H9 (cell line): ENCODE measurements at regions not wholly inside any gene's neighbourhood (a gene's known extent, or its start where the extent isn't known, plus 50 kb on each side); places are given as distances from the start of the nearest gene placed in this dataset.

Experiments
- DNase-seq: peaks from one replicate; pipeline ENCODE4 v3.0.0-alpha.2; 2017
- H2AFZ ChIP-seq: one replicate; pipeline ENCODE4 v1.6.1; 2013; ENCODE audit warnings: mild to moderate bottlenecking, low read length, control low read depth, moderate library complexity
- H2AK5ac ChIP-seq: 2 replicates; pipeline ENCODE4 v1.6.1; 2013; ENCODE audit warnings: low read length, control low read depth, mixed read lengths; ENCODE audit not compliant: insufficient read length
- H2BK120ac ChIP-seq: one replicate; pipeline ENCODE4 v1.6.1; 2013; ENCODE audit warnings: low read depth, mild to moderate bottlenecking, low read length, control low read depth, inconsistent platforms; ENCODE audit not compliant: poor library complexity, severe bottlenecking
- H2BK12ac ChIP-seq: 2 replicates; pipeline ENCODE4 v1.6.1; 2013; ENCODE audit warnings: low read length, control low read depth, mixed read lengths, low read depth; ENCODE audit not compliant: insufficient read length
- H2BK15ac ChIP-seq: 2 replicates; pipeline ENCODE4 v1.6.1; 2013; ENCODE audit warnings: low read depth, low read length, control low read depth
- H2BK20ac ChIP-seq: one replicate; pipeline ENCODE4 v1.6.1; 2013; ENCODE audit warnings: low read depth, mild to moderate bottlenecking, low read length, control low read depth, inconsistent platforms; ENCODE audit not compliant: poor library complexity, severe bottlenecking
- H2BK5ac ChIP-seq: 2 replicates; pipeline ENCODE4 v1.6.1; 2013; ENCODE audit warnings: low read length, control low read depth, mixed read lengths; ENCODE audit not compliant: insufficient read length
- H3K14ac ChIP-seq: 2 replicates; pipeline ENCODE4 v1.6.1; 2013; ENCODE audit warnings: low read length, control low read depth; ENCODE audit not compliant: insufficient read depth
- H3K18ac ChIP-seq: 2 replicates; pipeline ENCODE4 v1.6.1; 2013; ENCODE audit warnings: low read depth, mild to moderate bottlenecking, mixed read lengths, low read length, control low read depth; ENCODE audit not compliant: insufficient read length
- H3K23ac ChIP-seq: 2 replicates; pipeline ENCODE4 v1.6.1; 2013; ENCODE audit warnings: low read length, control low read depth, mixed read lengths, low read depth; ENCODE audit not compliant: insufficient read length
- H3K23me2 ChIP-seq: 2 replicates; pipeline ENCODE4 v1.6.1; 2013; ENCODE audit warnings: low read depth, mild to moderate bottlenecking, mixed read lengths, low read length, control low read depth; ENCODE audit not compliant: insufficient read length, poor library complexity, severe bottlenecking
- H3K27ac ChIP-seq: 2 replicates; pipeline ENCODE4 v1.5.1; 2013; ENCODE audit warnings: low read length, control low read depth, mixed read lengths, low read depth; ENCODE audit not compliant: insufficient read length
- H3K27me3 ChIP-seq: 2 replicates; pipeline ENCODE4 v1.6.1; 2013; ENCODE audit warnings: low read length, control low read depth, inconsistent platforms; ENCODE audit not compliant: insufficient read depth
- H3K4ac ChIP-seq: 2 replicates; pipeline ENCODE4 v1.6.1; 2013; ENCODE audit warnings: low read depth, mild to moderate bottlenecking, control low read depth, inconsistent platforms, low read length, moderate library complexity
- H3K4me1 ChIP-seq: 2 replicates; pipeline ENCODE4 v1.6.1; 2013; ENCODE audit warnings: low read length, control low read depth, inconsistent platforms; ENCODE audit not compliant: insufficient read depth
- H3K4me2 ChIP-seq: 2 replicates; pipeline ENCODE4 v1.6.1; 2013; ENCODE audit warnings: low read length, control low read depth, mixed read lengths; ENCODE audit not compliant: insufficient read length, insufficient read depth
- H3K56ac ChIP-seq: 2 replicates; pipeline ENCODE4 v1.6.1; 2013; ENCODE audit warnings: low read depth, mild to moderate bottlenecking, mixed read lengths, low read length, control low read depth; ENCODE audit not compliant: insufficient read length
- H3K79me1 ChIP-seq: 2 replicates; pipeline ENCODE4 v1.6.1; 2013; ENCODE audit warnings: low read depth, mild to moderate bottlenecking, moderate library complexity, low read length, control low read depth, inconsistent platforms; ENCODE audit not compliant: insufficient read depth, poor library complexity, severe bottlenecking
- H3K79me2 ChIP-seq: 2 replicates; pipeline ENCODE4 v1.6.1; 2013; ENCODE audit warnings: low read length, control low read depth, inconsistent platforms; ENCODE audit not compliant: insufficient read depth
- H3K9ac ChIP-seq: 2 replicates; pipeline ENCODE4 v1.6.1; 2013; ENCODE audit warnings: low read length, control low read depth, mixed read lengths; ENCODE audit not compliant: insufficient read length; ENCODE audit errors: extremely low read depth
- H3K9me3 ChIP-seq: one replicate; pipeline ENCODE4 v1.6.1; 2013; ENCODE audit warnings: low read depth, low read length, inconsistent platforms; ENCODE audit not compliant: control insufficient read depth
- H3T11ph ChIP-seq: one replicate; pipeline ENCODE4 v1.6.1; 2013; ENCODE audit warnings: mild to moderate bottlenecking, low read length, control low read depth, inconsistent platforms
- H4K20me1 ChIP-seq: one replicate; pipeline ENCODE4 v1.6.1; 2013; ENCODE audit not compliant: control insufficient read depth, insufficient read length, insufficient read depth
- H4K5ac ChIP-seq: 2 replicates; pipeline ENCODE4 v1.6.1; 2013; ENCODE audit warnings: low read depth, mild to moderate bottlenecking, mixed read lengths, low read length, control low read depth; ENCODE audit not compliant: insufficient read length
- H4K8ac ChIP-seq: replicated peaks from 2 replicates; pipeline ENCODE4 v1.6.1; 2013; ENCODE audit warnings: low read length, control low read depth, mixed read lengths, low read depth; ENCODE audit not compliant: insufficient read length
- H4K91ac ChIP-seq: 2 replicates; pipeline ENCODE4 v1.6.1; 2013; ENCODE audit warnings: low read depth, mild to moderate bottlenecking, moderate library complexity, mixed read lengths, low read length, control low read depth; ENCODE audit not compliant: insufficient read length
- H3K27ac Mint-ChIP-seq, 3 experiments: 2 replicates in 2 of 3; 3 replicates in 1 of 3; pipeline ENCODE4 v1.8.0; 2020 to 2021; ENCODE audit warnings: mixed read lengths in 3 of 3, mild to moderate bottlenecking in 1 of 3, moderate library complexity in 1 of 3
- H3K27me3 Mint-ChIP-seq: 2 replicates; pipeline ENCODE4 v1.8.0; 2021; ENCODE audit warnings: low read depth, mild to moderate bottlenecking, moderate library complexity, mixed read lengths
- H3K36me3 Mint-ChIP-seq, 3 experiments: 2 replicates in 2 of 3; 3 replicates in 1 of 3; pipeline ENCODE4 v1.8.0; 2020 to 2021; ENCODE audit warnings: low read depth in 3 of 3, mixed read lengths in 3 of 3; ENCODE audit not compliant: insufficient read depth in 1 of 3
- H3K4me1 Mint-ChIP-seq, 2 experiments: 2 replicates each; pipeline ENCODE4 v1.8.0; 2020; ENCODE audit warnings: mixed read lengths in 2 of 2
- H3K4me3 Mint-ChIP-seq, 2 experiments: 2 replicates in 1 of 2; 3 replicates in 1 of 2; pipeline ENCODE4 v1.8.0; 2020 to 2021; ENCODE audit warnings: mild to moderate bottlenecking in 2 of 2, mixed read lengths in 2 of 2, moderate library complexity in 1 of 2
- H3K9me3 Mint-ChIP-seq, 2 experiments: 2 replicates in 1 of 2; 3 replicates in 1 of 2; pipeline ENCODE4 v1.8.0; 2020; ENCODE audit warnings: mild to moderate bottlenecking in 2 of 2, mixed read lengths in 2 of 2, moderate library complexity in 1 of 2
- WGBS: extraction: QIAGEN DNeasy Blood & Tissue Kit; methylation state at CpG from one replicate; pipeline ENCODE4 v1.1.7; 2013; ENCODE audit warnings: missing lambda C conversion rate, low lambda C conversion rate, mixed read lengths; ENCODE audit not compliant: insufficient read length; ENCODE audit errors: extremely low coverage; 5-methylcytosine and 5-hydroxymethylcytosine counted together
- TF ChIP-seq, protein P1 (sequence below): fragments of 200-600 bp; sonication (generic); conservative IDR thresholded peaks from 3 replicates; pipeline ENCODE4 v1.8.0; 2021; ENCODE audit warnings: antibody characterized with exemption, mild to moderate bottlenecking

- H3K18ac ChIP-seq = no peak overlapping the region
- peaks cover 24 to 34% of the 10 kb centered on the region in 2 experiments for H3K4me1 Mint-ChIP-seq
- H2BK5ac ChIP-seq = no peak overlapping the region
- H2AFZ ChIP-seq = no peak overlapping the region
- no peak overlapping the region for H2BK20ac ChIP-seq
- WGBS = no CpG with 5 or more reads among the region's 3 CpGs
- H3K27me3 ChIP-seq = no peaks in the 10 kb centered on the region
- H3K79me2 ChIP-seq = no peaks in the 10 kb centered on the region
- no peak overlapping the region for H2BK15ac ChIP-seq
- no peaks in the 10 kb centered on the region; a peak in 1 of 7 replicates for H3K36me3 Mint-ChIP-seq
- H3K4me2 ChIP-seq = no peak overlapping the region
- no peak overlapping the region for H4K91ac ChIP-seq
- H3K9me3 ChIP-seq = no peaks in the 10 kb centered on the region
- TF ChIP-seq, protein P1, sequence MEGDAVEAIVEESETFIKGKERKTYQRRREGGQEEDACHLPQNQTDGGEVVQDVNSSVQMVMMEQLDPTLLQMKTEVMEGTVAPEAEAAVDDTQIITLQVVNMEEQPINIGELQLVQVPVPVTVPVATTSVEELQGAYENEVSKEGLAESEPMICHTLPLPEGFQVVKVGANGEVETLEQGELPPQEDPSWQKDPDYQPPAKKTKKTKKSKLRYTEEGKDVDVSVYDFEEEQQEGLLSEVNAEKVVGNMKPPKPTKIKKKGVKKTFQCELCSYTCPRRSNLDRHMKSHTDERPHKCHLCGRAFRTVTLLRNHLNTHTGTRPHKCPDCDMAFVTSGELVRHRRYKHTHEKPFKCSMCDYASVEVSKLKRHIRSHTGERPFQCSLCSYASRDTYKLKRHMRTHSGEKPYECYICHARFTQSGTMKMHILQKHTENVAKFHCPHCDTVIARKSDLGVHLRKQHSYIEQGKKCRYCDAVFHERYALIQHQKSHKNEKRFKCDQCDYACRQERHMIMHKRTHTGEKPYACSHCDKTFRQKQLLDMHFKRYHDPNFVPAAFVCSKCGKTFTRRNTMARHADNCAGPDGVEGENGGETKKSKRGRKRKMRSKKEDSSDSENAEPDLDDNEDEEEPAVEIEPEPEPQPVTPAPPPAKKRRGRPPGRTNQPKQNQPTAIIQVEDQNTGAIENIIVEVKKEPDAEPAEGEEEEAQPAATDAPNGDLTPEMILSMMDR = no peak
- no peak overlapping the region for H2AK5ac ChIP-seq
- H2BK120ac ChIP-seq = no peak overlapping the region
- H3K9me3 Mint-ChIP-seq = no peaks in the 10 kb centered on the region; a peak in 1 of 5 replicates
- H3K9ac ChIP-seq = no peak overlapping the region
- no peak overlapping the region for H3K4me3 Mint-ChIP-seq
- H3K56ac ChIP-seq = no peak overlapping the region
- H3K23ac ChIP-seq = no peak overlapping the region
- no peaks in the 10 kb centered on the region for H3K4me1 ChIP-seq
- H3K79me1 ChIP-seq = no peaks in the 10 kb centered on the region
- no peak overlapping the region for H3K27ac ChIP-seq
- no peak overlapping the region for H3K4ac ChIP-seq
- H3K23me2 ChIP-seq = no peaks in the 10 kb centered on the region
- H3T11ph ChIP-seq = no peak overlapping the region
- H4K20me1 ChIP-seq = no peaks in the 10 kb centered on the region
- no peak overlapping the region for H2BK12ac ChIP-seq
- 0 out of 2 replicates have a peak overlapping the region, but pooled peaks have one; percentile 24 for H3K14ac ChIP-seq
- no peak overlapping the region for H4K8ac ChIP-seq
- H3K27ac Mint-ChIP-seq = peak overlapping the region in 2 of 3 experiments; percentile 71 to 91; a peak in 2 of 7 replicates
- no peak overlapping the region for H4K5ac ChIP-seq
- peaks cover 2% of the 10 kb centered on the region for H3K27me3 Mint-ChIP-seq
- no peak for DNase-seq
These were observed 176.2 kb downstream of the PHETA1 start for GRCh38 chr12:111192647-111193046.
